GM12891 (cell line): ENCODE measurements at regions not wholly inside any gene's neighbourhood (a gene's known extent, or its start where the extent isn't known, plus 50 kb on each side); places are given as distances from the start of the nearest gene placed in this dataset.
"Not testable (repeated sequence)": the region's sequence is repeated elsewhere in the genome, so short reads cannot be mapped to it uniquely, and the experiment has no call there.

Experiments used
- DNase-seq: peaks from one replicate; pipeline ENCODE4 v3.0.0; 2011; ENCODE audit warnings: low spot score; ENCODE audit not compliant: insufficient read length
- FAIRE-seq: peaks from 2 replicates; lab custom pipeline; 2011; peaks lifted over from hg19 to GRCh38; lab: Jason Lieb, UNC
- PAX5 ChIP-seq: IDR thresholded peaks from 2 replicates; pipeline ENCODE4 v1.6.1; 2011; ENCODE audit warnings: low read length, moderate library complexity, mild to moderate bottlenecking; ENCODE audit not compliant: insufficient read depth, severe bottlenecking
- POLR2A ChIP-seq: IDR thresholded peaks from 2 replicates; pipeline ENCODE4 v1.6.1; 2011; ENCODE audit warnings: low read depth, low read length, control low read depth
- POLR2AphosphoS5 ChIP-seq: IDR thresholded peaks from 2 replicates; pipeline ENCODE4 v1.6.1; 2011; ENCODE audit warnings: low read depth, low read length, control low read depth
- POU2F2 ChIP-seq: IDR thresholded peaks from 2 replicates; pipeline ENCODE4 v1.6.1; 2011; ENCODE audit warnings: low read depth, mild to moderate bottlenecking, control low read depth, low read length, moderate library complexity
- SPI1 ChIP-seq: IDR thresholded peaks from 2 replicates; pipeline ENCODE4 v1.6.1; 2011; ENCODE audit warnings: low read depth, low read length, control low read depth
- TAF1 ChIP-seq: IDR thresholded peaks from 2 replicates; pipeline ENCODE4 v1.6.1; 2011; ENCODE audit warnings: low read depth, low read length, control low read depth

DNA sequence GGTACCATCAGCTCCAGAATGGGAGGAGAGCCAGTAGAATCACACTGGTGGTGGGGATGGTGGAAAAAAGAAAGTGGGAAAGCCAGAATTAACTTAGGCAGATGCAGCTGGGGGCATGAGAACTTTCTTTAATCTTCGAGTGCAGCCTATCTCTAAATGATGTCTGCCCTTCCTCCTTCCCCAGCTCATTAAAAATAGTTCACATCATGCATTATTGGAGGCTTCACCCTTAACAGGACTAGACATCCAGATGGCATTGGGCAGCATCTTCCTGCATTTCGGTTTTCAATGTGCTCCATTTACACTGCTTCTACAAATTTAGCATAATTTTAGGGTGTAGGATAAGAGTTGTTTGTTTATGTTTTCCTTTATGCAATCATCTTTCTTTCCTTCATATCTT, 272.8 kb downstream of the COG6 start:
- DNase-seq (no peak), FAIRE-seq (no peak)
- TF ChIP-seq POLR2AphosphoS5, result no peak
- no peak for TF ChIP-seq POU2F2
- no peak for TF ChIP-seq PAX5
- no peak for TF ChIP-seq TAF1
- TF ChIP-seq SPI1, result no peak
- TF ChIP-seq POLR2A, result no peak

DNA sequence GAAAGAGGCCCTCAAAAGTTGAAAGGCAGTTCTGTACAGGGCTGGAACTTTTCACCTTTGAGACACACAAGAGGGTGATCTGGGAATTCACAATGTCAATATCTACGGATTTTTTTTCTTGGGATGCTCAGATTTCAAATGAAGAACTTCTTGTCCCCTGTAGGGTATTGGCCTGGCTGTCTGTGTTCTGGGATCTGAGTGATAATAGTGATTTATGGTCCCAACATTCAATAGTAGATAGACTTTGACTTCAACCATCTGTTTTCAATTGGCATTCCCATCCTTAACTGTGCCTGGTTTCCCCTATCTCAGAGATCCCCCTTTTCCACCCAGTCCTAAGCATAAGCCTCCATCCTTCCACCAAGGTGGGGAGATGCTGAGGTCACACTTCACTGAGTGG, 274.1 kb downstream of the COG6 start:
- DNase-seq, result no peak
- FAIRE-seq, result no peak
- TF ChIP-seq POU2F2 (no peak), POLR2A (no peak)

DNA sequence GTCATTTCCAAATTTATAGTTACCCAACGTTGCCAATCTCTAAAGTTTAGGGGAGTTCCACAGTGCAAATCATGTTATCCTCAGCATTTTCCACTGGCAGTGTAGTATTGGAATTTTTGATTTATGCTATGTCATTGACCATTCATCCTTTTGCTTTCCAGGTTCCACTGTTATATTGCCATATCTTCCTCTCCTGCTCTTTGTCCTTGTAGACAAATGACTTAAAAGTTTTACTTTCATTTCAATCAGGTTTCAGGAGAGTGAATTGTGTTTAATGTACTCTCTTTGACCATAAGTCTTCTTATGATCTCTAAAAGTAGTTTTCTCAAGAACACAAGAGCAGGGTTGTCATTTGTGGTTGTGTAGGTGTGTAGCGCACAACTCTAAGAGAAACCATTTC, 274.6 kb downstream of the COG6 start:
- TF ChIP-seq TAF1, result no peak
- no peak for TF ChIP-seq SPI1
- TF ChIP-seq POU2F2, result no peak
- no peak for TF ChIP-seq PAX5
- no peak for TF ChIP-seq POLR2A
- TF ChIP-seq POLR2AphosphoS5, result no peak
- FAIRE-seq (no peak), DNase-seq (no peak)

DNA sequence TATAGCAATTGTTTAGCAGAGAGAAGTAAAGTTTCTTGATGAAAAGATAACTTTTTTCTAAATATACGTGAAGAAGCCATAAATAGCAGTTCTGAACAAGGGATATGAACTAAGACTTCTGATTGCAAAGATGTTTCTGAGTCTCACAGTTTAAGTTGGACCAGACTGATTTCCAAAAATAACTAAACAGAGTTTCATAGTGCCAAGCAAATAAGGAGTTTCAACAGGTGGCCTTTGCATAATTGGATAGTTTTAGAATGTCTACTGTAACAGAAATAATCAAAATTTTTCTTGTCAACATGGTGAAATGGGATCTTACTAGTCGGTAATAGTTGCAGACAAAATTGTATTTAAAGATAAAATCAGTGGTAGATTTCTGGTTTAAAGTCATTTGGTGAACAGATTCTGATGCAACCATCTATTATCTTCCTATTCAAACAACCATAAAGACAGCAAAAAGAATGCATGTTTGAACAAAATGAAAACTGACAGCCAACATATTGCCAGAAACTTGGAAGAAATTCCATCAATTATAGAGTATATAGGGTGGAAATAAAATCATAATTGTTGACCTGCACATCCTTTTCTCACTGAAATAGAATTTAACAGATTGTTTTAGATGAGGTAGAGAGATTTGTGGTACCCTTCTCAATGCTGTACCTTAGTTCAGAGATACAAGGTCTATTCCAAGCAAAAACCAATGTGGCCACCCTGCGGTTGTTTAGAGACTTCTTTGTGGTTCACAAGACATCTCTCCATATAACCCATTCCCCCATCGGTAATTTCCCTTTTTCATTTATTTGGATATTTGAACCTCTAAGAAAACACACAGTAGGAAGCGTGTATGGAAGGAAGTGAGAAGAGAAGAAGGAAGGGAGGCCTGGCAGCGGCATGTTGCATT, 275.3 kb downstream of the COG6 start:
- FAIRE-seq, result no peak
- TF ChIP-seq POU2F2 (no peak), TAF1 (no peak), POLR2AphosphoS5 (no peak), POLR2A (no peak)
- DNase-seq, result no peak

DNA sequence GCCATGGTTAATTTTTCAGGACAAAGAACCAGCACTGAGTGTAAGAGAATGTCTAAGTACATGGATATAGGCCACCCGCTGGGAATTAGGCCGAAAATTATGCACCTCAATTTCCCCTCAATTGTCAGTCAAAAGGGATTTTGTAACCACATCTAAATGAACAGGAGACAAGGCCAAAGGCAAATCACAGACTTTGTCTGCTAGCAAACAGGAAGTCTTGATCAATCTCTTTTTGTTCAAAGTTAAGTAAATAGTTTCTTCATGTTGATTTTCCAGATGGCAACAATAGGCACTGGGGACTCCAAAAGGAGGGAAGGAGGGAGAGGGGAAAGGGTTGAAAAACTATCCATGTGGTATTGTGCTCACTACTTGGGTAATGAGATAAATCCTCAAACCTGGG, 276.0 kb downstream of the COG6 start:
- TF ChIP-seq SPI1 (no peak), PAX5 (no peak), POLR2A (no peak), TAF1 (no peak), POU2F2 (no peak), POLR2AphosphoS5 (no peak)
- no peak for DNase-seq
- FAIRE-seq, result no peak

DNA sequence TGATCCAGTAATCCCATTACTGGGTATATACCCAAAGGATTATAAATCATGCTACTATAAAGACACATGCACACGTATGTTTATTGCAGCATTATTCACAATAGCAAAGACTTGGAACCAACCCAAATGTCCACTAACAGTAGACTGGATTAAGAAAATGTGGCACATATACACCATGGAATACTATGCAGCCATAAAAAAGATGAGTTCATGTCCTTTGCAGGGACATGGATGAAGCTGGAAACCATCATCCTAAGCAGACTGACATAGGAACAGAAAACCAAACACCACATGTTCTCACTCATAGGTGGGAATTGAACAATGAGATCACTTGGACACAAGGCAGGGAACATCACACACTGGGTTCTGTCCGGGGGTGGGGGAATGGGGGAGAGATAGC, 277.1 kb downstream of the COG6 start:
- DNase-seq, FAIRE-seq: not testable (repeated sequence)

DNA sequence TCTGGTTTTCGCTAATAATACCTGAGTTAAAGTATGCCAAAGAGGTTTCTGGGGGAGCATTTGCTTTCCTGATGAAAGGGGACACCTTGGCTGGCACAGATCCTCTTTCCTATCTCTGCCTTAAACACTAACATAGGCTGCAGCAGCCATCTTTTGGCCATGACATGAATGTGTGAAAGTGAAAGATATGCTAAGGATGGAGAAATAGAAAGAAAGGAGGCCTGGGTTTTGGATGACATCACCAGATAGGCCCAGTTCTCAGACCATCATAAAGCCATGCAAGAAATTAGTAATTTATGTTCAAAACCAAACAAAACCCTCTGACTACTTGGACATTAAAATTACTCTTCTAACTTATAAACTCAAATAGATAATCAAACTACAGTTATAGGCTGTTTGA, 279.7 kb downstream of the COG6 start:
- TF ChIP-seq TAF1 (no peak), SPI1 (no peak), PAX5 (no peak), POU2F2 (no peak), POLR2AphosphoS5 (no peak), POLR2A (no peak)
- FAIRE-seq (no peak), DNase-seq (no peak)

DNA sequence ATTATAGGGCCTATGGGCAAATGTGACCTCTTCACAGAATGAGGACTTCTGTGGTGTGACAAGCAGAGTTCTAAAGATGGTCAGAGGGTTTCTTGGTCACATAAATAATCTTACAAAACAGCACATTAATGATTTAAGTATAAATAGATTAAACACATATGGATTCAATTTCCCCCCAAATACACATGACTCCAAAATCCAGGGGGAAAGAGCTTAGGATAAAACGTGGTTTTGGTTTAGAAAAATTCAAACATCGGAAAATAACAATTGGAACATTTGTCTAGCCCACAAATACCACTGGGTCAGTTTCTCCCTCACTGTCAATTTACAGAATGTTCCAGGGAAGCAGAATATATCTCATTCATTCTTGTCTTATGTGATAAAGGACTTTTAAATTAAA, 283.1 kb downstream of the COG6 start:
- FAIRE-seq (no peak), DNase-seq (no peak)
- TF ChIP-seq POU2F2 (no peak), POLR2A (no peak), PAX5 (no peak), POLR2AphosphoS5 (no peak), TAF1 (no peak), SPI1 (no peak)

DNA sequence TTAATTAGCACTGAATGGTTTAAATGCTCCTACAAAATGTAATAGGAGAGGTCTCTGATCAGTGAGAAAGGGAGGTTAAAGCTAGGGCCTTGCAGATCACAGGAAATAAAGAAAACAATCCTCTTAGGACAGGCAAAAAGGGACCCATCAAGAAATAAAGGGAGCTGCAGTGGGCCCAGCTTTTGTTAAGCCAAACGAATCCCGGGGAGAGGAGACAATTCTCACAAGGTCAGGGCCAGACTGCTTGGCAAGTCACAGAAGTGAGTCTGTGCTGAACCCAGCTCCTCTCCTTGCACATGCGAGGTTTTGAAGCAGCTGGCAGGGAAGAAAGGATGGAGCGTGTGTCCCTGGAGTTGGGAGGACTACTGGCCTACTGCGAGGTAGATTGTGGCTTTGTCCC, 285.8 kb downstream of the COG6 start:
- FAIRE-seq (no peak), DNase-seq (no peak)
- TF ChIP-seq POLR2A, result no peak
- no peak for TF ChIP-seq PAX5
- TF ChIP-seq TAF1, result no peak
- no peak for TF ChIP-seq POU2F2
- TF ChIP-seq SPI1, result no peak
- no peak for TF ChIP-seq POLR2AphosphoS5

DNA sequence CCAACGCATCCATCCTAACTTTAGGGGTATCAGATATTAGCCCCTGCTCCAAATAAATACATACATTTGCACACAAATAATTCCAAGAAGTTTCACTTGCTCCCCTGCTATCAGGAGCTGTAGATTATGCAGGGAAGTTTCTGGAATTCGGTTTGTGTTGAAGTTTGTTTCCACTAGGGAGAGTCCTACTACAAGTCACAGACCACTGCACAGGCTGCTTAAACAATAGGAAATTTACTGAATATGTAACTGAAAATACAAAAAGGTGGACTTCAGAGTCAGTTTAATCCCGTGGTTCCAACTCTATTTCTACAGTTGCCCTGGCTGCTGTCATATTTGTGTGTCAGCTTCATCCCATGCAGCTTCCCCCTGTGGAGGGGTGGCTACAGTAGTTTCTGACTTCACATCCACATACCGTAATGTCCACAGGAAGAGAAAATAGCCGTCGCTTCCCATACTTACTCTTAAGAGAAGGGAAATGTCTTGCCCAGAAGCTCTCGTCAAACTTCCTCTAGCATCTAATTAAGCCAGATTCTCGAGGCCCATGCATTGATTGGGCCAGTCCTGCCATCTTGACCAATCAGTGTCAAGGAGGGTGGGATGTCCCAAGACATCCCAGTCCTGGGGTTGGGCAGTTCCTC, 286.6 kb downstream of the COG6 start:
- FAIRE-seq, result no peak
- no peak for DNase-seq
- TF ChIP-seq TAF1, result no peak
- no peak for TF ChIP-seq POLR2AphosphoS5
- TF ChIP-seq PAX5, result no peak
- no peak for TF ChIP-seq POLR2A
- TF ChIP-seq SPI1, result no peak
- TF ChIP-seq POU2F2, result no peak
